ENCODE measurements at regions not wholly inside any gene's neighbourhood (a gene's known extent, or its start where the extent isn't known, plus 50 kb on each side); places are given as distances from the start of the nearest gene placed in this dataset.

GRCh38 chr5:128765448-128766061, 199.7 kb upstream of the SLC27A6 start:
- TF ChIP-seq EP300 (IDR thresholded peaks at IDR 0.05) (no peak), POLR2A (IDR thresholded peaks at IDR 0.05) (no peak)
